HCT116 (cell line): ENCODE measurements at regions not wholly inside any gene's neighbourhood (a gene's known extent, or its start where the extent isn't known, plus 50 kb on each side); places are given as distances from the start of the nearest gene placed in this dataset.

Experiments
- ATF3 ChIP-seq: IDR thresholded peaks from 2 replicates; pipeline ENCODE4 v1.6.1; 2012
- CBX3 ChIP-seq: IDR thresholded peaks from 2 replicates; pipeline ENCODE4 v1.6.1; 2012; ENCODE audit warnings: low read depth
- EGR1 ChIP-seq: IDR thresholded peaks from 2 replicates; pipeline ENCODE4 v1.6.1; 2012; ENCODE audit warnings: low read depth
- EZH2 ChIP-seq: fragments of 200-600 bp; sonication (generic); IDR thresholded peaks from 2 replicates; pipeline ENCODE4 v1.6.1; 2017; ENCODE audit warnings: antibody characterized with exemption, mixed run types
- JUND ChIP-seq: IDR thresholded peaks from 2 replicates; pipeline ENCODE4 v1.6.1; 2012
- POLR2A ChIP-seq: IDR thresholded peaks from 2 replicates; pipeline ENCODE4 v1.7.0; 2011; ENCODE audit warnings: borderline replicate concordance; ENCODE audit not compliant: insufficient read depth, insufficient read length; ENCODE audit errors: extremely low read depth
- POLR2AphosphoS5 ChIP-seq: IDR thresholded peaks from 2 replicates; pipeline ENCODE4 v1.6.1; 2011; ENCODE audit warnings: mild to moderate bottlenecking, low read depth, low read length, moderate library complexity
- RAD21 ChIP-seq: IDR thresholded peaks from 2 replicates; pipeline ENCODE4 v1.6.1; 2012; ENCODE audit warnings: low read depth, mild to moderate bottlenecking
- TCF7L2 ChIP-seq: IDR thresholded peaks from 2 replicates; pipeline ENCODE4 v1.7.0; 2011; ENCODE audit warnings: borderline replicate concordance, inconsistent platforms; ENCODE audit not compliant: insufficient read depth, insufficient read length; ENCODE audit errors: extremely low read depth
- TF ChIP-seq, protein P1 (sequence below), 3 experiments: fragments of 200-600 bp in 1 of 3; sonication (generic) in 1 of 3; IDR thresholded peaks in 2 of 3; conservative IDR thresholded peaks in 1 of 3; 2 replicates each; pipeline ENCODE4 v1.5.1; 2012 to 2017; ENCODE audit warnings: low read depth in 2 of 3, low read length in 2 of 3, antibody characterized with exemption in 1 of 3, borderline replicate concordance in 1 of 3, control low read depth in 1 of 3, mild to moderate bottlenecking in 1 of 3, mixed read lengths in 1 of 3, mixed run types in 1 of 3, moderate library complexity in 1 of 3; ENCODE audit not compliant: insufficient read depth in 1 of 3

DNA sequence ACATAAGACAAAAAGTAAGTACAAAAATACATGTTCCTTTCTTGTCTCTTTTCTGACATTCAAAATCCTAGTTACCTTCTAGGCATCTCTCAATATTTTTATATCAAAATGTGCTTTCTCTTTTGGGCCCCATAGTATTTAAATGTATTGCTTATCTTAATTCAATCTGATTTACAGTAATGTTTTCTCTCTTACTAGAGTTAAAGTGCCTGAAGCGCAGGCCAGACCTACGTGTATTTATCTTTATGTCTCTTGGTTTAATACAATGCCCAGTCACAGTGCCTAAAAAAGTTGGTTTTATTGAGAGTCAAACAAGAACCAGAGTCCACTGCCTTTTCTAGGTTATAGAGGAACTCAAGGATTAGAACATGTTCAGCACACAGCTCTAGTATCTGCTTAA lies 64.3 kb downstream of the FANCF start:
- no peak for TF ChIP-seq CBX3
- TF ChIP-seq, protein P1, sequence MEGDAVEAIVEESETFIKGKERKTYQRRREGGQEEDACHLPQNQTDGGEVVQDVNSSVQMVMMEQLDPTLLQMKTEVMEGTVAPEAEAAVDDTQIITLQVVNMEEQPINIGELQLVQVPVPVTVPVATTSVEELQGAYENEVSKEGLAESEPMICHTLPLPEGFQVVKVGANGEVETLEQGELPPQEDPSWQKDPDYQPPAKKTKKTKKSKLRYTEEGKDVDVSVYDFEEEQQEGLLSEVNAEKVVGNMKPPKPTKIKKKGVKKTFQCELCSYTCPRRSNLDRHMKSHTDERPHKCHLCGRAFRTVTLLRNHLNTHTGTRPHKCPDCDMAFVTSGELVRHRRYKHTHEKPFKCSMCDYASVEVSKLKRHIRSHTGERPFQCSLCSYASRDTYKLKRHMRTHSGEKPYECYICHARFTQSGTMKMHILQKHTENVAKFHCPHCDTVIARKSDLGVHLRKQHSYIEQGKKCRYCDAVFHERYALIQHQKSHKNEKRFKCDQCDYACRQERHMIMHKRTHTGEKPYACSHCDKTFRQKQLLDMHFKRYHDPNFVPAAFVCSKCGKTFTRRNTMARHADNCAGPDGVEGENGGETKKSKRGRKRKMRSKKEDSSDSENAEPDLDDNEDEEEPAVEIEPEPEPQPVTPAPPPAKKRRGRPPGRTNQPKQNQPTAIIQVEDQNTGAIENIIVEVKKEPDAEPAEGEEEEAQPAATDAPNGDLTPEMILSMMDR (IDR thresholded peaks at IDR 0.05 in 2 of 3, conservative IDR thresholded peaks at IDR 0.05 in 1 of 3; ENCODE audit: borderline replicate concordance in 1 of 3, insufficient read depth in 1 of 3, low read depth in 2 of 3, low read length in 2 of 3): no peak
- no peak for TF ChIP-seq ATF3
- no peak for TF ChIP-seq EZH2
- TF ChIP-seq TCF7L2: no peak
- no peak for TF ChIP-seq POLR2A
- TF ChIP-seq EGR1: no peak
- TF ChIP-seq RAD21: no peak
- no peak for TF ChIP-seq JUND
- TF ChIP-seq POLR2AphosphoS5: no peak
